HepG2 (cell line): ENCODE measurements at regions not wholly inside any gene's neighbourhood (a gene's known extent, or its start where the extent isn't known, plus 50 kb on each side); places are given as distances from the start of the nearest gene placed in this dataset.

ENCODE experiments used
- ATAC-seq: fragments of 200-7000 bp; cut with Tn5 transposase; 3 replicates; pipeline ENCODE4 v1.9.1; 2020; ENCODE audit warnings: mild to moderate bottlenecking, moderate library complexity
- BruUV-seq: library from RNA; stranded (reverse); fragments of 400-500 nt; replicated peaks from 2 replicates; lab custom pipeline; 2021; lab: Mats Ljungman, UMichigan
- CTCF ChIA-PET: fragments of 300-600 bp; formaldehyde crosslinking; extraction: SDS; loops from one replicate; lab custom pipeline; 2021; ENCODE audit warnings: low total read pairs, inconsistent platforms, low intra/inter-chr PET ratio; lab: Yijun Ruan, JAX
- POLR2A ChIA-PET: fragments of 350-600 bp; sonication (Branson Sonifier 250); formaldehyde crosslinking; loops from one replicate; lab custom pipeline; 2020; ENCODE audit warnings: antibody characterized with exemption, inconsistent platforms; lab: Yijun Ruan, JAX
- DNase-seq: peaks from one replicate; pipeline ENCODE4 v3.0.0-alpha.2; 2015; ENCODE audit warnings: low spot score
- FAIRE-seq: peaks from 3 replicates; lab custom pipeline; 2011; peaks lifted over from hg19 to GRCh38; lab: Jason Lieb, UNC
- H2AFZ ChIP-seq: one replicate; pipeline ENCODE4 v1.6.1; 2011; ENCODE audit warnings: low read length, inconsistent platforms
- H3K27ac ChIP-seq: fragments of 300-600 bp; 3 replicates; pipeline ENCODE4 v1.8.0; 2011; ENCODE audit warnings: mixed run types, mild to moderate bottlenecking, mixed read lengths, low read length, inconsistent platforms; ENCODE audit not compliant: insufficient read depth; ENCODE audit errors: extremely low read length
- H3K27me3 ChIP-seq, 2 experiments: fragments of 200-600 bp in 1 of 2; 2 replicates in 1 of 2; 3 replicates in 1 of 2; pipeline versions ENCODE4 v1.6.0 to v1.8.0; 2011; ENCODE audit warnings: low read length in 2 of 2, mild to moderate bottlenecking in 2 of 2, moderate library complexity in 2 of 2, inconsistent platforms in 1 of 2; ENCODE audit not compliant: insufficient read depth in 2 of 2, control insufficient read depth in 1 of 2
- H3K36me3 ChIP-seq, 2 experiments: fragments of 200-600 bp in 1 of 2; replicated peaks in 1 of 2; 2 replicates in 1 of 2; 3 replicates in 1 of 2; pipeline versions ENCODE4 v1.5.1 to v1.8.0; 2011; ENCODE audit warnings: low read length in 2 of 2, inconsistent platforms in 1 of 2; ENCODE audit not compliant: insufficient read depth in 2 of 2, control insufficient read depth in 1 of 2
- H3K4me1 ChIP-seq: 2 replicates; pipeline ENCODE4 v1.5.1; 2012; ENCODE audit warnings: low read length, inconsistent platforms; ENCODE audit not compliant: insufficient read depth
- H3K4me2 ChIP-seq: 2 replicates; pipeline ENCODE4 v1.6.0; 2011; ENCODE audit warnings: low read depth, low read length, inconsistent platforms
- H3K4me3 ChIP-seq, 3 experiments: fragments of 200-600 bp in 1 of 3; sonication (generic), shearing (Covaris generic) in 1 of 3; replicated peaks in 1 of 3; 2 replicates each; pipeline ENCODE4 v1.5.1; 2011 to 2016; ENCODE audit warnings: low read length in 3 of 3, inconsistent platforms in 2 of 3, low read depth in 2 of 3, mild to moderate bottlenecking in 2 of 3, control low read depth in 1 of 3, mixed read lengths in 1 of 3; ENCODE audit not compliant: insufficient read depth in 1 of 3
- H3K79me2 ChIP-seq: one replicate; pipeline ENCODE4 v1.6.1; 2011; ENCODE audit warnings: low read length, inconsistent platforms; ENCODE audit not compliant: insufficient read depth
- H3K9ac ChIP-seq: 2 replicates; pipeline ENCODE4 v1.6.0; 2011; ENCODE audit warnings: mild to moderate bottlenecking, low read depth, low read length, inconsistent platforms; ENCODE audit not compliant: insufficient read depth
- H3K9me3 ChIP-seq: 2 replicates; pipeline ENCODE4 v1.5.1; 2012; ENCODE audit warnings: mild to moderate bottlenecking, low read length
- H4K20me1 ChIP-seq: 2 replicates; pipeline ENCODE4 v1.6.0; 2011; ENCODE audit warnings: inconsistent platforms, mild to moderate bottlenecking, low read length, moderate library complexity; ENCODE audit not compliant: insufficient read depth
- ADNP ChIP-seq: sonication (generic); formaldehyde crosslinking; IDR thresholded peaks from 2 replicates; pipeline ENCODE4 v1.4.0; 2020; ENCODE audit warnings: missing genetic modification reagents
- ARNT ChIP-seq: fragments of 450-650 bp; IDR thresholded peaks from 2 replicates; pipeline ENCODE4 v1.6.1; 2017
- JUNB ChIP-seq: sonication (generic); formaldehyde crosslinking; IDR thresholded peaks from 2 replicates; pipeline ENCODE4 v1.8.0; 2022; ENCODE audit warnings: missing genetic modification reagents, mild to moderate bottlenecking, borderline replicate concordance
- LBX2 ChIP-seq: sonication (generic); formaldehyde crosslinking; IDR thresholded peaks from 2 replicates; pipeline ENCODE4 v1.5.0; 2020; ENCODE audit warnings: missing genetic modification reagents, mild to moderate bottlenecking, borderline replicate concordance
- SCMH1 ChIP-seq: sonication (generic); formaldehyde crosslinking; IDR thresholded peaks from 2 replicates; pipeline ENCODE4 v1.9.0; 2021; ENCODE audit warnings: missing genetic modification reagents, mild to moderate bottlenecking, borderline replicate concordance
- TIGD3 ChIP-seq: sonication (generic); formaldehyde crosslinking; IDR thresholded peaks from 2 replicates; pipeline ENCODE4 v1.5.1; 2020; ENCODE audit warnings: mild to moderate bottlenecking, missing genetic modification reagents, borderline replicate concordance
- ZBTB37 ChIP-seq: sonication (generic); formaldehyde crosslinking; IDR thresholded peaks from 2 replicates; pipeline ENCODE4 v1.4.0; 2020; ENCODE audit warnings: mild to moderate bottlenecking, missing genetic modification reagents
- ZNF124 ChIP-seq: sonication (generic); formaldehyde crosslinking; IDR thresholded peaks from 2 replicates; pipeline ENCODE4 v1.4.0; 2020; ENCODE audit warnings: missing genetic modification reagents
- ZNF232 ChIP-seq: sonication (generic); formaldehyde crosslinking; IDR thresholded peaks from 2 replicates; pipeline ENCODE4 v1.4.0; 2020; ENCODE audit warnings: missing genetic modification reagents, borderline replicate concordance
- ZNF354B ChIP-seq: sonication (generic); formaldehyde crosslinking; IDR thresholded peaks from 2 replicates; pipeline ENCODE4 v1.8.0; 2022; ENCODE audit warnings: mild to moderate bottlenecking, missing genetic modification reagents
- ZNF687 ChIP-seq: sonication (generic); formaldehyde crosslinking; IDR thresholded peaks from 2 replicates; pipeline ENCODE4 v1.5.1; 2020; ENCODE audit warnings: mild to moderate bottlenecking, missing genetic modification reagents, moderate library complexity
- WGBS: methylation state at CpG from one replicate; pipeline ENCODE4 v1.1.6; 2017; ENCODE audit warnings: low lambda C conversion rate; 5-methylcytosine and 5-hydroxymethylcytosine counted together
- in situ Hi-C: cut with HindIII; loops from 2 replicates; pipeline ENCODE4 v1.10.0; 2017; ENCODE audit warnings: low pct_unique_long_range_greater_than_20kb; ENCODE audit not compliant: extremely low pct_ligation_motif_present
- intact Hi-C: fragments of 100-400 bp; cut with micrococcal nuclease; formaldehyde crosslinking; loops from one replicate; pipeline ENCODE4 v1.10.0; 2022; ENCODE audit not compliant: unreplicated experiment
- TF ChIP-seq, protein P1 (sequence below), 2 experiments: sonication (generic) in 1 of 2; formaldehyde crosslinking in 1 of 2; IDR thresholded peaks; 2 replicates each; pipeline versions ENCODE4 v1.4.0 to v1.6.1; 2018 to 2020; ENCODE audit warnings: missing genetic modification reagents in 2 of 2, borderline replicate concordance in 1 of 2, low read depth in 1 of 2, mild to moderate bottlenecking in 1 of 2, missing biosample characterization in 1 of 2
- TF ChIP-seq, protein P2 (sequence below): sonication (generic); formaldehyde crosslinking; IDR thresholded peaks from 2 replicates; pipeline ENCODE4 v1.5.1; 2020; ENCODE audit warnings: mild to moderate bottlenecking, moderate library complexity, missing genetic modification reagents

- BruUV-seq: no TSS peak
- Histone ChIP-seq H2AFZ (no peak overlapping the region), H3K9me3 (no peaks in the 10 kb centered on the region), H3K27ac (no peak overlapping the region), H3K4me1 (no peaks in the 10 kb centered on the region), H3K79me2 (no peaks in the 10 kb centered on the region), H3K9ac (no peak overlapping the region), H3K27me3 (no peaks in the 10 kb centered on the region), H3K36me3 (no peaks in the 10 kb centered on the region), H3K4me2 (no peak overlapping the region), H4K20me1 (no peaks in the 10 kb centered on the region; the same call in 1 of the 2 replicates), H3K4me3 (no peak overlapping the region)
- in situ Hi-C loops: no loop called here
- CTCF ChIA-PET: no interaction called here
- DNase-seq (no peak), FAIRE-seq (no peak), ATAC-seq (no peak)
- POLR2A ChIA-PET: no interaction called here
- intact Hi-C loops: no loop called here
- WGBS: 32% methylated on average over 5 of the region's 5 CpGs
- TF ChIP-seq ZNF354B (no peak), ARNT (no peak), ZNF232 (CRISPR knock-in tag) (no peak), ZBTB37 (CRISPR knock-in tag) (no peak), TIGD3 (CRISPR knock-in tag) (no peak), SCMH1 (no peak), ADNP (CRISPR knock-in tag) (no peak), LBX2 (no peak), ZNF687 (CRISPR knock-in tag) (no peak), JUNB (CRISPR knock-in tag) (no peak), ZNF124 (CRISPR knock-in tag) (no peak)
- TF ChIP-seq, protein P1, sequence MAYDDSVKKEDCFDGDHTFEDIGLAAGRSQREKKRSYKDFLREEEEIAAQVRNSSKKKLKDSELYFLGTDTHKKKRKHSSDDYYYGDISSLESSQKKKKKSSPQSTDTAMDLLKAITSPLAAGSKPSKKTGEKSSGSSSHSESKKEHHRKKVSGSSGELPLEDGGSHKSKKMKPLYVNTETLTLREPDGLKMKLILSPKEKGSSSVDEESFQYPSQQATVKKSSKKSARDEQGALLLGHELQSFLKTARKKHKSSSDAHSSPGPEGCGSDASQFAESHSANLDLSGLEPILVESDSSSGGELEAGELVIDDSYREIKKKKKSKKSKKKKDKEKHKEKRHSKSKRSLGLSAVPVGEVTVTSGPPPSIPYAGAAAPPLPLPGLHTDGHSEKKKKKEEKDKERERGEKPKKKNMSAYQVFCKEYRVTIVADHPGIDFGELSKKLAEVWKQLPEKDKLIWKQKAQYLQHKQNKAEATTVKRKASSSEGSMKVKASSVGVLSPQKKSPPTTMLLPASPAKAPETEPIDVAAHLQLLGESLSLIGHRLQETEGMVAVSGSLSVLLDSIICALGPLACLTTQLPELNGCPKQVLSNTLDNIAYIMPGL (CRISPR knock-in tag; IDR thresholded peaks at IDR 0.05; ENCODE audit: borderline replicate concordance in 1 of 2, low read depth in 1 of 2): no peak
- TF ChIP-seq, protein P2, sequence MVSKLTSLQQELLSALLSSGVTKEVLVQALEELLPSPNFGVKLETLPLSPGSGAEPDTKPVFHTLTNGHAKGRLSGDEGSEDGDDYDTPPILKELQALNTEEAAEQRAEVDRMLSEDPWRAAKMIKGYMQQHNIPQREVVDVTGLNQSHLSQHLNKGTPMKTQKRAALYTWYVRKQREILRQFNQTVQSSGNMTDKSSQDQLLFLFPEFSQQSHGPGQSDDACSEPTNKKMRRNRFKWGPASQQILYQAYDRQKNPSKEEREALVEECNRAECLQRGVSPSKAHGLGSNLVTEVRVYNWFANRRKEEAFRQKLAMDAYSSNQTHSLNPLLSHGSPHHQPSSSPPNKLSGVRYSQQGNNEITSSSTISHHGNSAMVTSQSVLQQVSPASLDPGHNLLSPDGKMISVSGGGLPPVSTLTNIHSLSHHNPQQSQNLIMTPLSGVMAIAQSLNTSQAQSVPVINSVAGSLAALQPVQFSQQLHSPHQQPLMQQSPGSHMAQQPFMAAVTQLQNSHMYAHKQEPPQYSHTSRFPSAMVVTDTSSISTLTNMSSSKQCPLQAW (CRISPR knock-in tag): no peak
Observed at GRCh38 chr4:123921339-123921738, 524.7 kb downstream of the SPRY1 start.
